GM19193 (cell line): ENCODE measurements at regions not wholly inside any gene's neighbourhood (a gene's known extent, or its start where the extent isn't known, plus 50 kb on each side); places are given as distances from the start of the nearest gene placed in this dataset.

Experiments
- POLR2A ChIP-seq: IDR thresholded peaks from 4 replicates; pipeline ENCODE4 v1.6.1; 2011; ENCODE audit not compliant: insufficient read depth, insufficient read length; ENCODE audit errors: extremely low read depth

DNA sequence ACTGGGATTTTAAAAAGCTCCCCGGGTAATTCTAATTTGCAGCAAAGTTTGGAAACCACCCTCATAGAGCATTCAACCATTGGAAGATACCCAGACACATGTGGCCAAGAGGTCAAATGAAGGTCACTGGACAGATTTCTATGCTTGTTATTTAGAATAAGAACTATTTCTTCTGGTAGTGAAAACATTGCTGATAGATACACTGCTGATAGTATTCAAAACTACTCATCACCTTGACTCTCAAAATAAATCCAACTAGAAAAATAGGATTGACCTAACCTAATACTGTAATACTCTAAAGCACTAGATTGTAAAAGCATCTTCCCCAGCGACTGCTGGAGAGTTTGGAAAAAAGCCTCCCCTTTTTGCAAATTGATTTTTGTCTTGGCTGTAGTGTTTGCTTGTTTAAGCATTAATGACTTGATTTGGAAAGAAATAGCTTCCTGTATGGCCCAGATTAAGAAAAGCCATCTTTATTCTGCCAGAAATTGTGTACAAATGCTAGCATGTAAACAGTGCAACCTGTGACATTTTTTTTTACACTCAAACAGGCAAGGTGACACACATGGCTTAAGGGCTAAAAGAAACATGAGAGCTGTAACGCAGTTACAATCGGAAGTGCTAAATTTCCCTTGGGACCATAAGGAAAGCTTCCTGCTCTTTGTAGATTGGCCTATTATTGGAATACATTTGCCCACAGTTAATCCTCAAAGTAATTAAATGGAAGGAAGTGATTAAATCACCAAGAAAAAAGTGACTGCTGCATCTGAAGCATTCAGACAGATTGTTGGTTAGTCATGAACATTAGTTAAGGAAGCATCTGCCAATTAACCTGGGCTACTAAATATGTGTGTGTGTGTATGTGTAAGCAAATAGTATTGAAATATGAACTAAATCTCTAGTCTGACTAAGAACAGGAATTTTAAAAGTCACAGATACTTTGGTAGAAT, 356.5 kb upstream of the ATP2B1 start:
- no peak for TF ChIP-seq POLR2A

DNA sequence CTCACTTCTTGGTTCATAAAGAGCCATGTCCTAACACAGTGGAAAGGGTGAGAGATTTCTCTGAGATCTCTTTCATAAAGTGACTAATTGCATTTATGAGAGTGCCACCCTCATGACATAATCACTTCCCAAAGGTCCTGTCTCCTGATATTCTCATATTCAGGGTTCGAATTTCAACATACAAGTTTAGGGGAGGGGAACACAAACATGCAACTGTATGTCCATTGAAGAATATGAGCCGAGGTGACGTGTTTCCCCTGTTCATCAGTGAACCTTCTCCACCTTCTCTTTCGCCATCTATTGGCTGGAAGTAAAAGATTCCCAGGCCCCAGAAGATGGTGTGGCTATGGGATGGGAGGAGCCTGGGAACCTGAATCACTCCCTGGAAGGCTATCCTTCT, 354.2 kb upstream of the ATP2B1 start:
- no peak for TF ChIP-seq POLR2A

DNA sequence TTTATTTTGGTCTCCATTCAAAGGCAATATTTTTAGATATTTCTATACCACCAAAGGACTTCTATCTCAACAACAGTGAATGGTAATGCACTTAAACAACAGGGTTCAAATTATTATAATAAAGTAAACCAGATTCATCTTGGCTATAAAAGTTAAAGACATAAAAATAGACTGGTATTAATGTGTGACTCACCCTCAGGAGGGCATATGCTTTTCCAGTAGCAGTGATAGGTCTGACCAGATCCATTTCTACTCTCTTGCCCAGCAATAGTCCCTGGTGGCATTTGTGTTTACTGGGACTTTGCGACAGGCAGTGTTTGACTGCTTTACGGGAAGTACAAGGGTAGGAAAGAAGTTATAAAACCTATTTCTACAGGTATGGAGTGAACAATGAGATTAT, 353.2 kb upstream of the ATP2B1 start:
- no peak for TF ChIP-seq POLR2A

DNA sequence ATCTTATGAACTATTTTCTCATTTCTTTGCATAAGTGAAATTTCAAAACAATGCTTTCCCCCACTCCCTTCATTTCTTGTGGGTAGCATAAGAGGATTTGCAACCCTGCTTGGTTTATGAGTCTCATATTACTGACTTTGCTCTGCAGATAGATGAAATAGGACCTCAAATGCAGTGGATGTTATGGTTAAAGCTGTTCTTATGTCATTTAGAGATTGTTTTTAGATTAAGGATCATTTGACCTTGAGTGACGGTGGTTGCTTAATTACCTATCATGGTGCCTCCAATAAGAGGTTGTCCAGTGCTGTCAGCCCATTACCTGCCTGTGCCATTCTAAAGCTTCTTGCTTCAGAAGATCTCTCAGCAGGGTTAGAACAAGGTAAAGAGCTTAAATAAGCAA, 351.4 kb upstream of the ATP2B1 start:
- TF ChIP-seq POLR2A: no peak

DNA sequence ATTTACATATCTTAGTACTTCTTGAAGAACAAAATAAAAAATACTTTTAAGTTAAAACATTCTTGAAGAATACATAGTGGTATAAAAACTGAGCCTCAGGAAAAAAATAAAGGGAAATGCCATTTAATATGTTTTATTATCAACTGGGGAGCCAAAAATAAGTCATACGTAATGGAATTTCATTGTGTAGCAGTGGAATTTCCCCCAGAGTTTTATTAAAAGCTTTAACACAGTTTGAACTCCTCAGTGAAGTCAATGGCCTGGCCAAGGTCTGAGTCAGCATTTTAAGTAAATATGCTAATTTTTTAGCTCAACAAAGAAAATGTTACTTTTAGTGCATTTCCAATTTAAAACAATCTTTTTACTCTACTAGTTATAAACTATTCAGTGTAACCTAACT, 350.1 kb upstream of the ATP2B1 start:
- TF ChIP-seq POLR2A: no peak

DNA sequence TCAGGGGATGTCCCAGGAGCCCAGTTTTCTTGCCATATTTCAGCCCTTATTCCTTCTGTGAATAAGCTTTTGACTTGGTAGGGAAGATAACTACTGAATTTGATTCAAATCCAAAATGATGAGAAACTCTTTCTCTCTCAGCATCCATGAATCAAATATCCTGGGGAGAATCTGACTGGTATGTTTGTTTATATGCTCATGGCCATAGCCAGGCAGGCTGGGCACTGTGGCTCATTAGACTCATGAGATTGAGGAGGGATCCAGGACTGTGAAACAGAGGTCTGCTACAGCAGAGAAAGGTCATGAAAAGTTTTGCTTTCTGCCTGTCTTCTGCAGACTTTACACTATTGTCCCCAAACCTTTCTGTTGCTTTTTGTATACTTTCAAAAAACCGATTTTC, 346.4 kb upstream of the ATP2B1 start:
- TF ChIP-seq POLR2A: no peak

DNA sequence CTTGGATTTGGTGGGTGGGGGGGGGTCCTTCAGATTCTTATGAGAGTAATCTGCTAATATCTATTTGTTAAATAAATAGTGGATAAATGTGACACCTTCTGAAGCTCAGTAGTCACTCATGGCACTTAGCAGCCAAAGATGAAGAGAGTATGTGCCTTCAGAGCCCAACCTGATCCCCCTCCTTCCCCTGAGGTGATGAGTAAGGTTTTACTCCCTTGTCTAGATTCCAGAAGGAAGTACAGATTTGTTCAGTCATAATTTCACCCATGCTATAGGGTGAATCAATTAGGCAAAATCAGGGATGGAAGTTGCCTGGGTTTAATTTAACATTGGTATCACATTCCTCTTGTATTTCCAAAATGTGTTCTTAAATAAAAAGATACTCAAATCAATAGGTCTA, 340.3 kb upstream of the ATP2B1 start:
- TF ChIP-seq POLR2A: no peak

DNA sequence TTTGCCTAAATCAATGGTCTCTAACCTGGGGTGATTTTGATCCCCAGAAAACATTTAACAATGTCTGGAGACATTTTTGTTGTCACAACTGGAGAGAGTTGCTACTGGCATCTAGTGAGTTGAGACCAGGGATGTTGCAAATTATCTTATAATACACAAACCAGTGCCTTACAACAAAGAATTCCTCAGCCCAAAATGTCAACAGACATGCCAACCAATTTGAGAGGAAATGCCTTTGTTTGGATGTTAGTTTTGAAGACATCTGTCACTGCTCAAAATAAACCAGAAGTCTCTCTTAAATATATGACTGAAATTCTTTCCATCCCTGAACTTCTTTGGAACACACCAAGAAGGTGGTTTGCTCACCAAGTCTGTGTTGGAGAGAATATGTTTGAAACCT, 336.9 kb upstream of the ATP2B1 start:
- no peak for TF ChIP-seq POLR2A

DNA sequence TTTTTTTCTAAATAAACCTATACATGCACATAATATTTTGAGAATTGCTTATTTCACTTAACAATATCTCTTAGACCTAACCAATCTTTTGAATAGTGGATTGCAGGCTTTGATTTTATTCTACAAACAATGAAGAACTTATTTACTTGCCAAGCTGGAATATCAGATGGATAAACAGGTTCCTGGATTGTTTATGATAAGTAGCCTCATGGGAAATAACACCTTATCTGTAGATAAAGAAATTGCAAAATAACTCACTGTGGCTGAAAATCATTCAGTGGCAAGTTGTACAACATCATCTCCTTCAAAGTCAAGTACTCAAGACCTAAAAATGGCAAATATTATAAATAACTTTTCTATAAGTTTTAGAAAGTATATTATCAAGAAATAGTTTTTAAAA, 335.4 kb upstream of the ATP2B1 start:
- no peak for TF ChIP-seq POLR2A

DNA sequence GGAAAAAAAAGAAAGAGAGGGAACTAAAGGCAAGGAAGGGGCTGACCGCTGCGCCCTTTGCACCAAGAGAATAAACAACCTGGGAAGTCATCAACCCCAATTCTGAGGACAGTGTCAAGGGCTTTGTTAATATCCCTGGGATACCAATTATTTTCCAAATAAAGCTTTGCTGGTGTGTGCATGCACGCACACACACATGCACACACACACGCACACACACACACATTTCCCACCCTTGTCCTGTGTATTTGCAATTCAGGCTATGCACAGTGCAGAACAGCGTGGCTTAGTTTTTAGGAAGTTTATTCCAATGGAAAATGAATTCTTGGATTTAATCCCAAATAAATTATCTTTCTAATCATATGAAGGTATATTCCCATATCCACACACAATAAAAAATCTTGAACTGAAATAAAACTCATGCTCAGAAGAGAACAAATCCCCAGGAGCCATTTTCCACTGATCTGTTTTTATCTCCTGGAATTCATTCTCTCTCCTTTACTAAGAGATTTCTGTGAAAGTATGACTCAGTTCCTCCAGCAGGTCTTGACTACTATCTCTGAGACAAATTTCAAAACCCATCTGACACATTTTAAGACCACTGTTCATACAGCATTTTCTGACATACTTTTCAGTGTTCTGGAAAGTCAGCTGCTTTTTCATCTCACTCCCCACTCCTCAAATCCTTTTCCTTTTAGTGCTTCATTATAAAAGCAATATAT, 334.4 kb upstream of the ATP2B1 start:
- TF ChIP-seq POLR2A: no peak

DNA sequence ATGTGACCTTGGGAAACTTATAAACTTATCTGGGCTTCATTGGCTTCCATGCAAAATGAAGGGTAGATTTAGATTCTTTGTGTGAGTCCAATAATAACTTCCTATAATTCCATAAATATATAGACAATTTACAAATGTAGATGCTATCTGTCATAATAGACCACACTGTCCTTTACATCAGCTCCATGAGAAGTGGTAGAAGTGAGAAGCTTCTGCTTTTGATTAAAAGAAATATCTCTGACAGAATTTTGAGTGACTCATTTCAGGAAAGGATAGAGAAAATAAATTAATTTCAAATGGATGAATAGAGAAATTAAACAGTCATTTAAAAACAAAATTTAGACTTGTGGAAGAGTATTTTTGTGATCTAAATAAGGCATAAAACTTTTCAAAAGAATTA, 329.7 kb upstream of the ATP2B1 start:
- TF ChIP-seq POLR2A: no peak

DNA sequence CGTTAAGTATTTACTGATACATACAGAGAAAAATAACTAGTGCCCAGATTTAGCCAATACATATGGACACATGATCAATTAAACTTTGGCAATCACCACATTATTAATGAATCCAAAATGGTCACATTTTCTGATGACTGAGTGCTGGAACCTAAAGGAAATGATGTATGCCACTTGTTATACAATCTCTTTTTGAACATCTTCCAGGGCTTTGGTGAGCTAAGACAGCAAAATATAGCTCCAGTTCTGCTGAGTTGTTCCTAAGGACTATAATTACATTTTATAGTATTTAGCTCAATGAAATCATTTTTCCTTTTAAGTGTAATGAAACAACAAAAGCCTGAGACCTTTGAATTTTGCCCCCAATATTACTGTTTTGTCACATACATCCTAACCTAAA, 329.1 kb upstream of the ATP2B1 start:
- no peak for TF ChIP-seq POLR2A

DNA sequence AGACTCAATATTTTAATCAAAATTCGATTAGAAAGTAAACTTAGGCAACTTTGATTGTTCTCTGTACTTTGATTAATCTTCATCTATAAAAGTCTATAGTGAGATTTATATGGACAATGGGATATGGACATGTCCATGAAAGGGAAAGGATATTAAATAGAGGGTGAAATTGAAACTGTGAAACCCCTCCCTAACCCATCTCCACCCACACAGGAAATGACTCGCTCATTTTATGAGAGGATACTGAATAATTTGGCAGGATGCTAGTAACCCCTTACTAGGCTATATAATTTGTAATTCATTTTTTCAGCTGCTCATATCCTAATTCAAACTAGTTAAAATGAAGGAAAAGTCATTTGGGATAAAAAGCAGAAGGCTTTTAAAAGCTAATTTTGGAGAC, 328.0 kb upstream of the ATP2B1 start:
- TF ChIP-seq POLR2A: no peak

DNA sequence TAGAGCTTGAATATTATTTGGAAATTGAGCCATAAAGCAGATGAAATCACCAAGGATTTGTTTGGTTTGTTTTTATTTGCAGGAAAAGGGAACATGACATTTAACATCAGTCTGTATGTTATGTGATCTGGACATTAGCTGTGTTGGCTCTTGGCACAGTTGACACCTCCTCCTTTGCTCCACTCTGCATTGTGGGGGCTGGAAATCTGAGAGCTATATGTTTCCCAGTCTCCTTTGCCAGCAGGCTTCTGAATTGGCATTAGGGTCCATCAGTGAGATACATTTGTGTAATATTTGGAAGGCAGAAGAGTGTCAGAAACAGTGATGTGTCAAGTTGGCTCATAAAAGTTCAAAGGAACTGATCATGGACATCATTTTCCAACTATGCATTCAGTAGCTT, 322.1 kb upstream of the ATP2B1 start:
- no peak for TF ChIP-seq POLR2A

DNA sequence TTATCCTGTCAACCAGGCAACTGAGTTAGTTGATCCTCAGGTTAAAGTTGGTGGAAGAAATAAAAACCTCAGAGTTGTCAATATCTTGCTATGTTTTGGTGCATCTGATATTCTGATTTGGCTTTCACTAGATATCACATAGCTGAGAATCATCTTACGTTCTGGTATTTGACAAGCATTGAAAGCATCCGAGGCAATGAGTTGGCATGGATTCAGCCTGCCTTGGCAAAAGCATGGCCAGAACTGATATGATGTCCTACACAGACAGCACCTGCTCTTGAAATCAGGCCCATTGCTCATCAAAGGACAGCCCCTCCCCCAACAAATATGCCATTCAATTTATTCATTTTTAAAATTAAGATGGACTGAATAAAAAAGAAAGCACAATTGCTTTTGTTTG, 320.7 kb upstream of the ATP2B1 start:
- no peak for TF ChIP-seq POLR2A

DNA sequence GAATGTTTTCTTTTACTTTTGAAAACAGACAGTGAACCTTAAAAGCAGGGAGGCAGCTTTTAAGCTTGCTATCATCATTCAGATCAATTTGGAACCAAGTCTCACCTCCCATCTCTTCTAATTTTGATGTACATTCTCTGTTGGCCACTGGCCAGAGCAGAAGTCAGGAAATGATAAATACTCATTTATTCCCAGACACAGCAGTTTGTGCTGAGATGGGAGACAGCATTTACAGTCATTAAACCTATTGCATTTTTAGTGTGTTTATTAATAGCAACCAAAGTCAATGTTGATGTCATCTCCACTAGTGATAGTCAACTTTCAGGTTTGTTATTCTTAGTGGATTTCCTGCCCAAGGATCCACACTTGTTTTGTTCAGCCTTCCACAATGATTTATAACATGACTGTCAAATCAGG, 320.0 kb upstream of the ATP2B1 start:
- no peak for TF ChIP-seq POLR2A
